Uterus (tissue), 3 donors: ENCODE measurements at regions not wholly inside any gene's neighbourhood (a gene's known extent, or its start where the extent isn't known, plus 50 kb on each side); places are given as distances from the start of the nearest gene placed in this dataset. TPM values are rescaled to one million over a fixed set of nuclear protein-coding genes. Genes with fewer than 3 reads are reported as not detected.

Experiments
- DNase-seq, 2 donors: peaks; one replicate each; pipeline ENCODE4 v3.0.0-alpha.2; 2019 to 2020
- H3K27ac ChIP-seq, 2 donors: fragments of 200-600 bp; sonication (generic); 1 replicate in 1 of 2; 2 replicates in 1 of 2; pipeline ENCODE4 v1.5.1; 2016 to 2018
- H3K27me3 ChIP-seq, 2 donors: fragments of 200-600 bp; sonication (generic); one replicate each; pipeline ENCODE4 v1.5.1; 2018 to 2019; ENCODE audit warnings: control low read depth in 1 of 2
- H3K36me3 ChIP-seq, 2 donors: fragments of 200-600 bp; sonication (generic); one replicate each; pipeline ENCODE4 v1.5.1; 2019; ENCODE audit warnings: control low read depth in 1 of 2
- H3K4me1 ChIP-seq, 2 donors: fragments of 200-600 bp; sonication (generic); one replicate each; pipeline ENCODE4 v1.5.1; 2018 to 2019; ENCODE audit warnings: control low read depth in 1 of 2
- H3K4me3 ChIP-seq, 2 donors: fragments of 200-600 bp; sonication (generic); 1 replicate in 1 of 2; 2 replicates in 1 of 2; pipeline ENCODE4 v1.5.1; 2018 to 2019; ENCODE audit warnings: mild to moderate bottlenecking in 1 of 2
- H3K9me3 ChIP-seq, 2 donors: fragments of 200-600 bp; sonication (generic); one replicate each; pipeline ENCODE4 v1.5.1; 2019; ENCODE audit warnings: control low read depth in 1 of 2
- CTCF ChIP-seq, 4 experiments: fragments of 200-600 bp in 2 of 4; fragments of 450-650 bp in 2 of 4; sonication (generic) in 2 of 4; IDR thresholded peaks; one replicate each; pipeline ENCODE4 v1.5.1; 2016 to 2019; ENCODE audit warnings: antibody characterized with exemption in 4 of 4, mild to moderate bottlenecking in 2 of 4, moderate library complexity in 1 of 4
- POLR2A ChIP-seq, 2 donors: fragments of 450-650 bp; IDR thresholded peaks; one replicate each; pipeline ENCODE4 v1.6.1; 2016; ENCODE audit warnings: antibody characterized with exemption in 2 of 2, mild to moderate bottlenecking in 1 of 2, moderate library complexity in 1 of 2
- intact Hi-C: fragments of 100-400 bp; cut with DNase I; formaldehyde crosslinking; loops from one replicate; pipeline ENCODE4 v1.15.1; 2023; ENCODE audit warnings: low total_unique reads
- small RNA-seq: library from RNA; depleted of rRNA; stranded (forward); fragments of <200 nt; gene quantifications from one replicate; pipeline ENCODE3, GENCODE V24; 2016
- donor health status: DM: yes; HTN: yes; CAD: no.

GRCh38 chr18:67582488-67582887 is 66.0 kb upstream of the DSEL start:
- H3K27me3 ChIP-seq: no peaks in the 10 kb centered on the region
- TF ChIP-seq POLR2A (IDR thresholded peaks at IDR 0.05) (no peak), CTCF (IDR thresholded peaks at IDR 0.05) (no peak)

GRCh38 chr18:67581178-67581577 is 64.7 kb upstream of the DSEL start:
- no peaks in the 10 kb centered on the region for H3K36me3 ChIP-seq
- TF ChIP-seq POLR2A (IDR thresholded peaks at IDR 0.05): no peak
- TF ChIP-seq CTCF (IDR thresholded peaks at IDR 0.05): no peak
- intact Hi-C loops: no loop called here

More at GRCh38 chr18:67582488-67582887, 66.0 kb upstream of the DSEL start:
- intact Hi-C loops: no loop called here
- H3K36me3 ChIP-seq: no peaks in the 10 kb centered on the region
- no peaks in the 10 kb centered on the region for H3K9me3 ChIP-seq
- no peak for DNase-seq
- H3K4me1 ChIP-seq: no peaks in the 10 kb centered on the region
- no peak overlapping the region for H3K27ac ChIP-seq
- H3K4me3 ChIP-seq: no peak overlapping the region

GRCh38 chr18:67577386-67577785 is 60.9 kb upstream of the DSEL start:
- no peak for DNase-seq
- Histone ChIP-seq H3K4me1 (no peaks in the 10 kb centered on the region), H3K27ac (no peak overlapping the region), H3K36me3 (no peaks in the 10 kb centered on the region), H3K27me3 (no peaks in the 10 kb centered on the region), H3K4me3 (no peak overlapping the region), H3K9me3 (no peaks in the 10 kb centered on the region)
- TF ChIP-seq POLR2A (IDR thresholded peaks at IDR 0.05): no peak
- TF ChIP-seq CTCF (IDR thresholded peaks at IDR 0.05): no peak
- intact Hi-C loops: no loop called here

More at GRCh38 chr18:67581178-67581577, 64.7 kb upstream of the DSEL start:
- Histone ChIP-seq H3K27ac (no peak overlapping the region), H3K4me3 (no peak overlapping the region), H3K9me3 (no peaks in the 10 kb centered on the region), H3K27me3 (no peaks in the 10 kb centered on the region), H3K4me1 (no peaks in the 10 kb centered on the region)
- no peak for DNase-seq

GRCh38 chr18:67574749-67575148 is 58.2 kb upstream of the DSEL start:
- Histone ChIP-seq H3K27me3 (no peaks in the 10 kb centered on the region), H3K4me3 (no peak overlapping the region), H3K27ac (no peak overlapping the region), H3K9me3 (no peaks in the 10 kb centered on the region), H3K4me1 (no peaks in the 10 kb centered on the region), H3K36me3 (no peaks in the 10 kb centered on the region)
- TF ChIP-seq POLR2A (IDR thresholded peaks at IDR 0.05) (no peak), CTCF (IDR thresholded peaks at IDR 0.05) (no peak)
- intact Hi-C loops: no loop called here
- no peak for DNase-seq

GRCh38 chr18:67568166-67568565 is 51.6 kb upstream of the DSEL start:
- H3K27me3 ChIP-seq: no peaks in the 10 kb centered on the region
- H3K4me1 ChIP-seq: no peaks in the 10 kb centered on the region
- no peak overlapping the region for H3K27ac ChIP-seq
- TF ChIP-seq POLR2A (IDR thresholded peaks at IDR 0.05): no peak
- no peak for TF ChIP-seq CTCF (IDR thresholded peaks at IDR 0.05)
- H3K4me3 ChIP-seq: no peak overlapping the region
- intact Hi-C loops: no loop called here
- no peak for DNase-seq
- H3K9me3 ChIP-seq: no peaks in the 10 kb centered on the region
- no peaks in the 10 kb centered on the region for H3K36me3 ChIP-seq

Small RNA genes in the stretch of these regions (small RNA-seq; reads per million reads assigned to genes)
- gene AC067819.1: not detected
